ENCODE measurements at regions not wholly inside any gene's neighbourhood (a gene's known extent, or its start where the extent isn't known, plus 50 kb on each side); places are given as distances from the start of the nearest gene placed in this dataset.
"Not testable (repeated sequence)": the region's sequence is repeated elsewhere in the genome, so short reads cannot be mapped to it uniquely, and the experiment has no call there.

- not testable (repeated sequence) for H3K27me3 ChIP-seq (ENCODE audit: insufficient read depth, low read length); H3K4me1 ChIP-seq (ENCODE audit: insufficient read depth, low read length); H3K4me3 ChIP-seq (ENCODE audit: low read length); H3K9me3 ChIP-seq (ENCODE audit: low read depth, low read length)
Measured at GRCh38 chr3:64361036-64361435, 135.8 kb upstream of the PRICKLE2 start.

GRCh38 chr3:64360280-64360679 is 135.0 kb upstream of the PRICKLE2 start:
- Histone ChIP-seq H3K4me3 (ENCODE audit: low read length) (no peak overlapping the region), H3K27me3 (ENCODE audit: insufficient read depth, low read length) (no peaks in the 10 kb centered on the region), H3K9me3 (ENCODE audit: low read depth, low read length) (no peaks in the 10 kb centered on the region), H3K4me1 (ENCODE audit: insufficient read depth, low read length) (no peaks in the 10 kb centered on the region)

GRCh38 chr3:64359735-64360134 is 134.5 kb upstream of the PRICKLE2 start:
- Histone ChIP-seq H3K27me3 (ENCODE audit: insufficient read depth, low read length) (no peaks in the 10 kb centered on the region), H3K9me3 (ENCODE audit: low read depth, low read length) (no peaks in the 10 kb centered on the region), H3K4me3 (ENCODE audit: low read length) (no peak overlapping the region), H3K4me1 (ENCODE audit: insufficient read depth, low read length) (peaks cover 3% of the 10 kb centered on the region)

- no peaks in the 10 kb centered on the region for H3K9me3 ChIP-seq (ENCODE audit: low read depth, low read length)
- H3K4me1 ChIP-seq (ENCODE audit: insufficient read depth, low read length): peaks cover 3% of the 10 kb centered on the region
- H3K4me3 ChIP-seq (ENCODE audit: low read length): no peak overlapping the region
- H3K27me3 ChIP-seq (ENCODE audit: insufficient read depth, low read length): no peaks in the 10 kb centered on the region
Measured at GRCh38 chr3:64358853-64359252, 133.6 kb upstream of the PRICKLE2 start.

GRCh38 chr3:64358176-64358575 is 132.9 kb upstream of the PRICKLE2 start:
- H3K9me3 ChIP-seq (ENCODE audit: low read depth, low read length): no peaks in the 10 kb centered on the region
- H3K27me3 ChIP-seq (ENCODE audit: insufficient read depth, low read length): no peaks in the 10 kb centered on the region
- no peak overlapping the region for H3K4me3 ChIP-seq (ENCODE audit: low read length)
- H3K4me1 ChIP-seq (ENCODE audit: insufficient read depth, low read length): peaks cover 3% of the 10 kb centered on the region

- Histone ChIP-seq H3K27me3 (ENCODE audit: insufficient read depth, low read length) (no peaks in the 10 kb centered on the region), H3K9me3 (ENCODE audit: low read depth, low read length) (no peaks in the 10 kb centered on the region)
Measured at GRCh38 chr3:64357481-64357880, 132.2 kb upstream of the PRICKLE2 start.

GRCh38 chr3:64355401-64355807 is 130.1 kb upstream of the PRICKLE2 start:
- H3K4me3 ChIP-seq (ENCODE audit: low read length): no peak overlapping the region
- H3K4me1 ChIP-seq (ENCODE audit: insufficient read depth, low read length): peaks cover 3% of the 10 kb centered on the region
- no peaks in the 10 kb centered on the region for H3K9me3 ChIP-seq (ENCODE audit: low read depth, low read length)
- no peaks in the 10 kb centered on the region for H3K27me3 ChIP-seq (ENCODE audit: insufficient read depth, low read length)

More at GRCh38 chr3:64357481-64357880, 132.2 kb upstream of the PRICKLE2 start:
- peaks cover 3% of the 10 kb centered on the region for H3K4me1 ChIP-seq (ENCODE audit: insufficient read depth, low read length)
- H3K4me3 ChIP-seq (ENCODE audit: low read length): no peak overlapping the region

GRCh38 chr3:64354956-64355355 is 129.7 kb upstream of the PRICKLE2 start:
- Histone ChIP-seq H3K4me3 (ENCODE audit: low read length) (no peak overlapping the region), H3K27me3 (ENCODE audit: insufficient read depth, low read length) (no peaks in the 10 kb centered on the region), H3K4me1 (ENCODE audit: insufficient read depth, low read length) (peaks cover 3% of the 10 kb centered on the region), H3K9me3 (ENCODE audit: low read depth, low read length) (no peaks in the 10 kb centered on the region)

GRCh38 chr3:64354221-64354620 is 129.0 kb upstream of the PRICKLE2 start:
- no peaks in the 10 kb centered on the region for H3K27me3 ChIP-seq (ENCODE audit: insufficient read depth, low read length)
- H3K4me3 ChIP-seq (ENCODE audit: low read length): no peak overlapping the region
- H3K4me1 ChIP-seq (ENCODE audit: insufficient read depth, low read length): peaks cover 3% of the 10 kb centered on the region

GRCh38 chr3:64353226-64353625 is 128.0 kb upstream of the PRICKLE2 start:
- Histone ChIP-seq H3K9me3 (ENCODE audit: low read depth, low read length) (no peaks in the 10 kb centered on the region), H3K4me1 (ENCODE audit: insufficient read depth, low read length) (peaks cover 3% of the 10 kb centered on the region), H3K27me3 (ENCODE audit: insufficient read depth, low read length) (no peaks in the 10 kb centered on the region), H3K4me3 (ENCODE audit: low read length) (no peak overlapping the region)

More at GRCh38 chr3:64354221-64354620, 129.0 kb upstream of the PRICKLE2 start:
- no peaks in the 10 kb centered on the region for H3K9me3 ChIP-seq (ENCODE audit: low read depth, low read length)

GRCh38 chr3:64352639-64352992 is 127.3 kb upstream of the PRICKLE2 start:
- H3K4me1 ChIP-seq (ENCODE audit: insufficient read depth, low read length): peaks cover 3% of the 10 kb centered on the region

GRCh38 chr3:64351713-64352638 is 126.7 kb upstream of the PRICKLE2 start:
- Histone ChIP-seq H3K27me3 (ENCODE audit: insufficient read depth, low read length) (no peaks in the 10 kb centered on the region), H3K4me1 (ENCODE audit: insufficient read depth, low read length) (peaks cover 3% of the 10 kb centered on the region), H3K4me3 (ENCODE audit: low read length) (no peak overlapping the region), H3K9me3 (ENCODE audit: low read depth, low read length) (no peaks in the 10 kb centered on the region)

More at GRCh38 chr3:64352639-64352992, 127.3 kb upstream of the PRICKLE2 start:
- Histone ChIP-seq H3K4me3 (ENCODE audit: low read length) (no peak overlapping the region), H3K9me3 (ENCODE audit: low read depth, low read length) (no peaks in the 10 kb centered on the region), H3K27me3 (ENCODE audit: insufficient read depth, low read length) (no peaks in the 10 kb centered on the region)

- H3K4me3 ChIP-seq (ENCODE audit: low read length): no peak overlapping the region
- H3K4me1 ChIP-seq (ENCODE audit: insufficient read depth, low read length): no peaks in the 10 kb centered on the region
- H3K9me3 ChIP-seq (ENCODE audit: low read depth, low read length): no peaks in the 10 kb centered on the region
- no peaks in the 10 kb centered on the region for H3K27me3 ChIP-seq (ENCODE audit: insufficient read depth, low read length)
Measured at GRCh38 chr3:64349551-64349950, 124.3 kb upstream of the PRICKLE2 start.

- Histone ChIP-seq H3K9me3 (ENCODE audit: low read depth, low read length) (no peaks in the 10 kb centered on the region), H3K27me3 (ENCODE audit: insufficient read depth, low read length) (no peaks in the 10 kb centered on the region), H3K4me1 (ENCODE audit: insufficient read depth, low read length) (no peaks in the 10 kb centered on the region), H3K4me3 (ENCODE audit: low read length) (no peak overlapping the region)
Measured at GRCh38 chr3:64345371-64345770, 120.1 kb upstream of the PRICKLE2 start.

GRCh38 chr3:64344721-64345207 is 119.5 kb upstream of the PRICKLE2 start:
- no peak overlapping the region for H3K4me3 ChIP-seq (ENCODE audit: low read length)
- no peaks in the 10 kb centered on the region for H3K4me1 ChIP-seq (ENCODE audit: insufficient read depth, low read length)
- H3K9me3 ChIP-seq (ENCODE audit: low read depth, low read length): no peaks in the 10 kb centered on the region
- no peaks in the 10 kb centered on the region for H3K27me3 ChIP-seq (ENCODE audit: insufficient read depth, low read length)

Data from mononuclear cell (primary cell).